ENCODE measurements at regions not wholly inside any gene's neighbourhood (a gene's known extent, or its start where the extent isn't known, plus 50 kb on each side); places are given as distances from the start of the nearest gene placed in this dataset.

- no peak overlapping the region for H3K27ac Mint-ChIP-seq (ENCODE audit: unreplicated experiment)
- H3K27me3 Mint-ChIP-seq (ENCODE audit: unreplicated experiment): no peaks in the 10 kb centered on the region
- H3K4me3 Mint-ChIP-seq (ENCODE audit: unreplicated experiment): no peak overlapping the region
- no peaks in the 10 kb centered on the region for H3K9me3 Mint-ChIP-seq (ENCODE audit: unreplicated experiment)
- TF ChIP-seq, protein P1, sequence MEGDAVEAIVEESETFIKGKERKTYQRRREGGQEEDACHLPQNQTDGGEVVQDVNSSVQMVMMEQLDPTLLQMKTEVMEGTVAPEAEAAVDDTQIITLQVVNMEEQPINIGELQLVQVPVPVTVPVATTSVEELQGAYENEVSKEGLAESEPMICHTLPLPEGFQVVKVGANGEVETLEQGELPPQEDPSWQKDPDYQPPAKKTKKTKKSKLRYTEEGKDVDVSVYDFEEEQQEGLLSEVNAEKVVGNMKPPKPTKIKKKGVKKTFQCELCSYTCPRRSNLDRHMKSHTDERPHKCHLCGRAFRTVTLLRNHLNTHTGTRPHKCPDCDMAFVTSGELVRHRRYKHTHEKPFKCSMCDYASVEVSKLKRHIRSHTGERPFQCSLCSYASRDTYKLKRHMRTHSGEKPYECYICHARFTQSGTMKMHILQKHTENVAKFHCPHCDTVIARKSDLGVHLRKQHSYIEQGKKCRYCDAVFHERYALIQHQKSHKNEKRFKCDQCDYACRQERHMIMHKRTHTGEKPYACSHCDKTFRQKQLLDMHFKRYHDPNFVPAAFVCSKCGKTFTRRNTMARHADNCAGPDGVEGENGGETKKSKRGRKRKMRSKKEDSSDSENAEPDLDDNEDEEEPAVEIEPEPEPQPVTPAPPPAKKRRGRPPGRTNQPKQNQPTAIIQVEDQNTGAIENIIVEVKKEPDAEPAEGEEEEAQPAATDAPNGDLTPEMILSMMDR (IDR thresholded peaks at IDR 0.05; ENCODE audit: unreplicated experiment): no peak
- H3K4me1 Mint-ChIP-seq (ENCODE audit: unreplicated experiment): no peaks in the 10 kb centered on the region
- H3K36me3 Mint-ChIP-seq (ENCODE audit: low read depth, unreplicated experiment): no peaks in the 10 kb centered on the region
- DNase-seq (ENCODE audit: low spot score): no peak
These were observed 348.3 kb downstream of the ADCYAP1 start for GRCh38 chr18:1252936-1253335.

DNA sequence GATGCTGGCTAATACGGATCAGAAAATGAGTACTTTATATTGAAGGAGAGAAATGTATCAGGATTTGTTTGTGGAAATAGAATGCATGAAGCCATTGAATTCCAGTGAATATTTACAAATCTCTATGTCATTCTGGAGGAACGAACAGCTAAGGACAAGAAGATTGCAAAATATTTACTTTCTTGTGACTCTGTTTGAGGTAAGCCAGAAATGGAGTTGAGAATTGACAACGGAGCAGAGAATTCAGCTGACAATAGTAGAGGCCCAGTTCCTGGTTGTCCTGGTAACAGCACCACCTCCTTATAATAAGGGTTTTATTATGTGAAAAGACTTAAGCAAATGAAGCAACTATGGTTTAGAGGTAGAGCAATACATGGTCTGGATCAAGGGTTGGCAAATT, 349.2 kb downstream of the ADCYAP1 start:
- H3K9me3 Mint-ChIP-seq (ENCODE audit: unreplicated experiment): no peaks in the 10 kb centered on the region
- no peak for DNase-seq (ENCODE audit: low spot score)
- TF ChIP-seq, protein P1 (IDR thresholded peaks at IDR 0.05; ENCODE audit: unreplicated experiment): no peak
- H3K4me3 Mint-ChIP-seq (ENCODE audit: unreplicated experiment): no peak overlapping the region
- H3K27ac Mint-ChIP-seq (ENCODE audit: unreplicated experiment): no peak overlapping the region
- H3K36me3 Mint-ChIP-seq (ENCODE audit: low read depth, unreplicated experiment): no peaks in the 10 kb centered on the region
- no peaks in the 10 kb centered on the region for H3K4me1 Mint-ChIP-seq (ENCODE audit: unreplicated experiment)
- H3K27me3 Mint-ChIP-seq (ENCODE audit: unreplicated experiment): no peaks in the 10 kb centered on the region

DNA sequence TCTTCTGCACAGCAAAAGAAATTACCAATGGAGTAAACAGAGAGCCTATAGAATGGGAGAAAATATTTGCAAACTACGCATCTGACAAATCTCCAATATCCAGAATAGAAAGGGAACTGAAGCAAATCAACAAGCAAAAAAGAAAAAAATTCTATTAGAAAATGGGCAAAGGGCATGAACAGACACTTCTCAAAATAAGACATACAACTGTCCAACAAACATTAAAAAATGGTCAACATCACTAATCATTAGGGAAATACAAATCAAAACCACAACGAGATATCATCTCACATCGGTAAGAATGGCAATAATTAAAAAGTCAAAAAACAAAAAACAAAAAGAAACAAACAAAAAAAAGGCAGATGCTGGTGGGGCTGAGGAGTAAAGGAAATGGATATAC, 356.4 kb downstream of the ADCYAP1 start:
- Mint-ChIP-seq H3K36me3 (ENCODE audit: low read depth, unreplicated experiment) (no peaks in the 10 kb centered on the region), H3K27me3 (ENCODE audit: unreplicated experiment) (no peaks in the 10 kb centered on the region), H3K4me3 (ENCODE audit: unreplicated experiment) (no peak overlapping the region), H3K4me1 (ENCODE audit: unreplicated experiment) (no peaks in the 10 kb centered on the region), H3K27ac (ENCODE audit: unreplicated experiment) (no peak overlapping the region), H3K9me3 (ENCODE audit: unreplicated experiment) (no peaks in the 10 kb centered on the region)
- TF ChIP-seq, protein P1 (IDR thresholded peaks at IDR 0.05; ENCODE audit: unreplicated experiment): no peak
- no peak for DNase-seq (ENCODE audit: low spot score)

DNA sequence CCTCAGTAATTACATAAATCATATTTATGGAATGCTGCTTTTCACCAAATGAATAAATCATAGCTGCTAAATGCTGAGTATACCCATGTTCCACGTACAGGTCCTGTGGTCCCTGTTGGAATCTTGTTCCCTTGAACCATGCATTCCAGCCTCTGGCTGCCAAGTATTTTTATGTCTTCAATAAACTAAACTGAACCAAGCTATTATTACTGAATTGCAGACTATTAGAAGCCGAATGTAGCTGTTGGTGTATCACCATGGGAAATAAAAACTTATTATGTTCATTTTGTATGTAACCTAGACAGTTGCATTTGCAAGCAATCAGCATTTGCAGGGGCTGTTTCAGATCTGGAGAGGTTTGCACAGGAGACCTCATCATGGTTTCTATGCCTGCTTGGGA, 362.4 kb downstream of the ADCYAP1 start:
- H3K27me3 Mint-ChIP-seq (ENCODE audit: unreplicated experiment): no peaks in the 10 kb centered on the region
- H3K36me3 Mint-ChIP-seq (ENCODE audit: low read depth, unreplicated experiment): no peaks in the 10 kb centered on the region
- no peak overlapping the region for H3K27ac Mint-ChIP-seq (ENCODE audit: unreplicated experiment)
- H3K9me3 Mint-ChIP-seq (ENCODE audit: unreplicated experiment): no peaks in the 10 kb centered on the region
- no peak overlapping the region for H3K4me3 Mint-ChIP-seq (ENCODE audit: unreplicated experiment)
- DNase-seq (ENCODE audit: low spot score): no peak
- TF ChIP-seq, protein P1 (IDR thresholded peaks at IDR 0.05; ENCODE audit: unreplicated experiment): no peak
- no peaks in the 10 kb centered on the region for H3K4me1 Mint-ChIP-seq (ENCODE audit: unreplicated experiment)

DNA sequence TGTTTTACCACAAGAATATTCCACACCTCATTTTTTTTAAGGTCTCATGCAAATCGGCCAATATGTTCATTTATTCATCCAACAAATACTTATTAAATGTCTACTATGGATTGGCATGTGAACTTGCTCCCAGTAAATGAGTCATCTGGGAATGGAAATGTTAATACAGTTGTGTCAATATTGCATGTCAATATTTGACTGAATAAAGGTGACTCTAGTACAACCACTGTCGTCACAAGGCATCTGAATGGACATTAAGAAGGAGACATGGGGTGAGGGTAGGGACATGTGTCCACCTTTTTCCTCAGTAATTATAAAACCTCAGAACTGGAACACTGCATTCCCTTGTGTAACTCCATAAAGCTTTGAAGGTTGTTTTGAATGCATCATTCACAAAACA, 365.4 kb downstream of the ADCYAP1 start:
- no peaks in the 10 kb centered on the region for H3K9me3 Mint-ChIP-seq (ENCODE audit: unreplicated experiment)
- no peaks in the 10 kb centered on the region for H3K27me3 Mint-ChIP-seq (ENCODE audit: unreplicated experiment)
- no peak overlapping the region for H3K27ac Mint-ChIP-seq (ENCODE audit: unreplicated experiment)
- no peaks in the 10 kb centered on the region for H3K4me1 Mint-ChIP-seq (ENCODE audit: unreplicated experiment)
- H3K36me3 Mint-ChIP-seq (ENCODE audit: low read depth, unreplicated experiment): no peaks in the 10 kb centered on the region
- TF ChIP-seq, protein P1 (IDR thresholded peaks at IDR 0.05; ENCODE audit: unreplicated experiment): no peak
- no peak for DNase-seq (ENCODE audit: low spot score)
- H3K4me3 Mint-ChIP-seq (ENCODE audit: unreplicated experiment): no peak overlapping the region
